GM19035 (cell line): ENCODE measurements at regions not wholly inside any gene's neighbourhood (a gene's known extent, or its start where the extent isn't known, plus 50 kb on each side); places are given as distances from the start of the nearest gene placed in this dataset.
"Not testable (repeated sequence)": the region's sequence is repeated elsewhere in the genome, so short reads cannot be mapped to it uniquely, and the experiment has no call there.

ENCODE experiments used
- ATAC-seq: cut with Tn5 transposase; IDR thresholded peaks from one replicate; pipeline ENCODE4 v1.9.1; 2021; ENCODE audit not compliant: unreplicated experiment

DNA sequence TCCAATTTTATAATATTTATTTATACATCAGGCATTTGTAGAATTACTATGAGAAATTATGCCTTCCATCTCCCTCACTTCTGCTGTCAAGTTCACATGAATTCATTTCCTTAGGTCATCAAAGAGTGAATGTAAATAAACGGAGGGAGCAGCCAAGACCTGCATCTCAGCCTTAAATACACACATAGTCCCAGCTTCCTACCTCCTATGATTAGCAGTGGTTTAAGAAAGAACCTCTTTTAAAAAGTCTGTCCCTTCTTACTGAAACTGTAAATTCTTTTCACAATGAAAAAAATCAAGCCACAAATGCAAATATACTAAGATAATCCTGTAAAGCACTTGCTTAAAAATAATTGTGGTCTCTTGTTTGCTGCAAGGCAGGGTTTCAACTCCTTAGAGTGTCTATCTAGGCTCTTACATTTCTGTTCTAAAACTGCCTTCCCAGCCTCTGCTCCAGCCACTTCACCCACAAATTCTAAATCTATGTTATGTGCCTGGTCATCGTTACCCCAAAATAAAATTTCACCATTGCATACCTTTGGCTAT is 532.7 kb upstream of the FSHR start:
- no peak for ATAC-seq

GRCh38 chr2:49686291-49686690 is 532.0 kb upstream of the FSHR start:
- ATAC-seq = no peak

GRCh38 chr2:49677227-49677626 is 522.9 kb upstream of the FSHR start:
- no peak for ATAC-seq

- ATAC-seq = no peak
These were observed 510.5 kb upstream of the FSHR start for GRCh38 chr2:49664827-49665226.

GRCh38 chr2:49661809-49662208 is 507.5 kb upstream of the FSHR start:
- ATAC-seq = no peak

DNA sequence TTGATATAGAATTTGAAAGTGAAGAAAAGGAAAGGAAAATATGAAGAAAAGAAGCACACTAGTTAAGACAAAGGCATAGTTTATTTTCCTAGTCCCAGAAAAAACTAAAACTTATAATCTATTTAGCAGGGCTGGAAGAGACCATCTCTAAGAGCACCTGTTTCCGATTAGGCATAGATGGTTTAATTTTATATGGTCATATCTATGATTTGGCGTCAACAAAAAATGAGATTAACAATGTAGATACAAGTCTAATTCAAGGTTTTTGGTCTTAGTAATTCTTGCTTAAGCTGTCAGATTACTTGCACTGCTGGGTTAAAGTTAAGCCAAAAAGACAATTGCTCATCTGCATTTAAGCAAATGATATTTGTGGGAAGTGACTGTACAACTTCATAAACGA is 502.5 kb upstream of the FSHR start:
- no peak for ATAC-seq

DNA sequence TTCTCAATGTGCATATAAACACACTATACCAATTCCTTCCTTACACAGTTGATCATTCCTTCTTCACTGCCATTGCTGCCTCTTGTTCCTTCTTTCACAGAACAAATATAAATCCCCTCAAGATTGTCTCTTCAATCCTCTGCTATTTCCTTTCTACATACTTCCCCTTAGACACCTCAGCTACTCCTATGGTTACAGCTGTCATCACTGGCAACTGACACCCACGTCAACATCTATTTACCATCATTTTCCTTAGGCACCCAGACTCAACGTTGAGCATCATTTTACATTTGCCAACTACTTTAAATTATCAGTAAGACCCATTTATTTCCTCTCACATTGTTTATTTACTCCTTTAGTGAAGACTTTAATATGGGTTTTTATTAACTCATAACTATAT is 488.8 kb upstream of the FSHR start:
- no peak for ATAC-seq

- ATAC-seq = no peak
These were observed 486.3 kb upstream of the FSHR start for GRCh38 chr2:49640630-49641029.

DNA sequence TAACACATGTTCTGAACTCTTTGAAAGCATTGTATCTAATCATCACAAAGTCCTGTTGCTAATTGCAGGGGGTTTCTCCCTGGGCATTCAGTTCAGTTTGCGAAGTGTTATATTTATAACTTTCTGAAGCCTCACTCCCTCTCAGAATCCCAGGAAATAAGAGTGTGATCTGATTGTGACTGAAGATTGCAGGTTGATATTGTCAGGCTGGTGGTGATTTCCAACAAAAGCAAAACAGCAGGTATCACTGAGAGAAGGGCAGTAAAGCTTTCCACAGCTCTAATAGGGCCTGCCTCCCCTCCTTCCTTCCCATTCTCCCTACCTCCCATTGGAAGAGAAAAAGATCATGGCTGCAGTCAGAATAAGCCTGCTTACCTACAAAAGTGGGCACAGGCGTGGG is 466.7 kb upstream of the FSHR start:
- ATAC-seq = no peak

GRCh38 chr2:49619804-49620203 is 465.5 kb upstream of the FSHR start:
- no peak for ATAC-seq

DNA sequence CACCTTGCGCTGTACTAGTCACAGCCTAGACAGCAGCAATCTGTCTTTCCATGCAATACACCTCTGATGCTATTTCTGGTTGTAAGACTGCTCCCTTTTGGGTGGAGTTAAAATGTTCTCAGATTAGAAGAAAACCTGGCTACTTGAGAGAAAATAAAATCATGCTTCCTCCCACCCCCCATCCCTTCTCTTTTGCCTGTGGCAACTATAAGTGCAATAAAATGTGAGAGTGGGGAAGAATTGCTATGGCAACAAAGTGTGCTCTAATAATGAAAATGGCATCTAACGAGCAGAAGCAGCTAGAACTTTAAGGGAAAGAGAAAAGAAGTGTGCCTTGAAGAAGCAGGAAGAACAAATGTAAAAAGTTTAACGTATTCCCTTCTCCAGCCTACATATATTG is 464.2 kb upstream of the FSHR start:
- no peak for ATAC-seq

DNA sequence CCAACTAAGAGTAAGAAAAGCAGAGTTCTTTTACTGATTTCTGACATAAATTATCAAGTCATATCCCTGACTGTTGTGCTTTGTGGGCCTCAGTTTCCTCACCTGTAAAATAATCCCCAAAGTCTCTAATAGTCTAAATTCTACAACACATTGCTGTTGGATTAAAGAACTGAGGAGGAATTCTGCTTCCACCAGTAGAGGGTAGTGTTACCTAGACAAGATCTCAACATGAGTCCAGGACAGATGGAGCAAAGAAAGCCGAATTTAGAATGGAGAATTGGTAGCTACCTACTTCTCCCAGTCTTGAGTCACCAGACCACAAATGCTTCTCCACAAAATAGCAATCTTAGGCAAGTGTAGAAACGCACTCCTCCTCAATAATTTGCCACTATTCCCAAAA is 462.5 kb upstream of the FSHR start:
- no peak for ATAC-seq

GRCh38 chr2:49611796-49612195 is 457.5 kb upstream of the FSHR start:
- not testable (repeated sequence) for ATAC-seq

GRCh38 chr2:49600524-49600923 is 446.2 kb upstream of the FSHR start:
- ATAC-seq = no peak

DNA sequence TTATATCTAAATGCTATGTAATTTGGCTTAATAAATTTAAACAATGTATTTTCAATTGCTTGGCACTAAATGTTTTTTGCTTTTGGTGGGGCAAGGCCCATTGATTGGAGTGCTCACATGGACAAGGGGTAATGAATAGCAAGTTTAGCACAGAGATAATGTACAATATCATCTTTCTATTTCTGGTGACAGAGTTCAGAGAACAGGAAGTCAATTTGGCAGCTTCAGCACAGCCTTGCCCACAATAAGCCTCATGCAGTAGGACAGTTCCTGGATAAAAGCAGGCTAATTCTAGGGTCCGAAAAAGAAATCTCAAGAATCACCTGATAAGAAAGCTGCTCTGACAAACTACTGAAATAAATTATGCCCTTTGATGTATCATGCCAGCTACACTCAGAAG is 443.9 kb upstream of the FSHR start:
- no peak for ATAC-seq

DNA sequence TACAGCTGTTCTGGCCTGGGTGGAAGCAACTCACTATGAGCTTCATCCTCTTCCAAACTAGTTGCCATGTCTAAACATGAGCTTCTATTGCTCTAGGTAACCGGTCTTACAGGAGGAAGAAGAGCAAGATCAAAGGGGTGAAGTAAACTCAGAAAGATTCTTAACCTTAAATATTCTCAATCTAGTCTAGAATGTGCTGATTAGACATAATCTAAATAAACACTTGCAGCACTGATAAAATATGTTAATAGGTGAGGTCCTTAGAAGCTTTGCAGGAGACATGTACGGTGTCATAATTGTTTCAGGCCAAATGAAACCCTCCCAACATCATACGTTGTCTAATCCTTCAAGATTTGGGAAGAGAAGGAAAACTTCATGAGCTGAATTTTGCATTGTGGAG is 431.6 kb upstream of the FSHR start:
- ATAC-seq = no peak

- ATAC-seq = no peak
These were observed 428.6 kb upstream of the FSHR start for GRCh38 chr2:49582946-49583345.

DNA sequence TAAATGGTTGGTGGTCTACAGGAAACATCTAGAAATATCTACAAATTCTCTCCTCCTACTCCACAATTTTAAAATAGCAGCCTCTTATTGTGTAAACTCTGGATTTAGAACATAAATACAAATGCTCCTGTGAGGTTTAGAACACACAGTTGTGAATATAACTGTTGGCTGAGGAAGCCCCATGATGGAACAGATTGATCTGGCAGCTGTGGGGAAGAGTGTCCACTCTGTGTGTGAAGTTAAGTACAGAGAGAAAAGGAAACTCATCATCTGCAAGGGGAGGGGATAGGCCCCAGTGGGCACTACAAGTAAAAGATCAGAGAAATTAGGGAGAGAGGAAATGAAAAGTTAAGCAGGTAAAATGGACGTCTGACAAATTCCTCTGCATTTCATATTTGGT is 422.7 kb upstream of the FSHR start:
- no peak for ATAC-seq

- no peak for ATAC-seq
These were observed 414.9 kb upstream of the FSHR start for GRCh38 chr2:49569176-49569575.

GRCh38 chr2:49567811-49568600 is 413.7 kb upstream of the FSHR start:
- no peak for ATAC-seq

- ATAC-seq = no peak
These were observed 412.7 kb upstream of the FSHR start for GRCh38 chr2:49567021-49567420.

DNA sequence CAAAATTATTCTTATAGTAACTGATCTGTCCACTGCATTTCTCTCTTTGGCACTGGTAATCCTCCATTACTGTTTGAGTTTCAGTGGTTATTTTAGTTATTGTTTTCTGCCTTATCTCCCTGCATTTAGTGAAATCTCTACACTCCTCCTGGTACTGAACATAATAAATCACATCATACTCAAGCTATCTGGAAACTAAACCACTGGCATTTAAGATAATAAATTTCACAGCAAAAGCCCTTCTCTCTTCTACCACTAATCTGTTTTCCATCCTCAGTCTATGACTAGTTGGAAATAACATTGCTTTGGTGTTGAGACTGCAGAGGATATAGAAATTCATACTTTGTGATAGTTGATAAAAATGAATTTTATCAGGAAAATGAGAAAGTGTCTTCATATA is 399.3 kb upstream of the FSHR start:
- no peak for ATAC-seq

DNA sequence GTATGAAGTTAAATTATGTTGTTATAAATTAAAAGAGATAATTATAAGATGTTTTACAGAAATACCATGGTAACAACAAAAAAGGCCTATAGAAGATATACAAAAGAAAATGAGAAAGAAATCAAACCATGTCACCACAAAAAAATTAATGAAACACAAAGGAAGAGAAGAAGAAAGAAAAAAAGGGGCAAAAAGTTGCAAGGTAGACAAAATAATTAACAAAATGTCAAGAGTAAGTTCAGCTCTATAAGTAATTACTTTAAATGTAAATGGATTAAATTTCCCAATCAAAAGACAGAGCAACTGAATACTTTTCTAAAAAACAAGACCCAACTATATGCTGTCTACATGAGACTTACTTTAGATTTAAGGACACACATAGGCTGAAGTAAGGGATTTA is 378.4 kb upstream of the FSHR start:
- no peak for ATAC-seq
